ENCODE measurements at regions not wholly inside any gene's neighbourhood (a gene's known extent, or its start where the extent isn't known, plus 50 kb on each side); places are given as distances from the start of the nearest gene placed in this dataset.

- no peak overlapping the region for H4K91ac ChIP-seq (ENCODE audit: insufficient read depth, low read depth, low read length)
- TF ChIP-seq NFE2L2 (IDR thresholded peaks at IDR 0.05; ENCODE audit: low read depth, low read length) (no peak), MAFK (IDR thresholded peaks at IDR 0.05; ENCODE audit: low read depth, low read length) (no peak), FOS (IDR thresholded peaks at IDR 0.05; ENCODE audit: low read depth, low read length) (no peak), MAZ (IDR thresholded peaks at IDR 0.05; ENCODE audit: borderline replicate concordance, low read depth, low read length) (no peak), RAD21 (IDR thresholded peaks at IDR 0.05; ENCODE audit: low read length) (no peak), RFX5 (IDR thresholded peaks at IDR 0.05; ENCODE audit: low read depth, low read length) (no peak), MXI1 (IDR thresholded peaks at IDR 0.05; ENCODE audit: borderline replicate concordance, low read depth, low read length) (no peak), RCOR1 (IDR thresholded peaks at IDR 0.05; ENCODE audit: insufficient replicate concordance, low read length) (no peak), CTCF (conservative IDR thresholded peaks at IDR 0.05; ENCODE audit: low read depth, low read length) (no peak), SMC3 (IDR thresholded peaks at IDR 0.05; ENCODE audit: low read depth, low read length) (no peak), CEBPB (IDR thresholded peaks at IDR 0.05; ENCODE audit: low read depth, low read length) (no peak)
- TF ChIP-seq, protein P1, sequence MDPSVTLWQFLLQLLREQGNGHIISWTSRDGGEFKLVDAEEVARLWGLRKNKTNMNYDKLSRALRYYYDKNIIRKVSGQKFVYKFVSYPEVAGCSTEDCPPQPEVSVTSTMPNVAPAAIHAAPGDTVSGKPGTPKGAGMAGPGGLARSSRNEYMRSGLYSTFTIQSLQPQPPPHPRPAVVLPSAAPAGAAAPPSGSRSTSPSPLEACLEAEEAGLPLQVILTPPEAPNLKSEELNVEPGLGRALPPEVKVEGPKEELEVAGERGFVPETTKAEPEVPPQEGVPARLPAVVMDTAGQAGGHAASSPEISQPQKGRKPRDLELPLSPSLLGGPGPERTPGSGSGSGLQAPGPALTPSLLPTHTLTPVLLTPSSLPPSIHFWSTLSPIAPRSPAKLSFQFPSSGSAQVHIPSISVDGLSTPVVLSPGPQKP (IDR thresholded peaks at IDR 0.05; ENCODE audit: borderline replicate concordance, low read depth, low read length): no peak
- in situ Hi-C loops (cut with MboI; ENCODE audit: low sequenced_read_pairs) (no loop called here), intact Hi-C loops (cut with micrococcal nuclease) (loop anchor here (5.0 to 10.0 kb wide), 2 partner anchors 129 to 222 kb away; no protein-coding TSS in a partner anchor), dilution Hi-C loops (cut with HindIII; ENCODE audit: low sequenced_read_pairs, unreplicated experiment) (no loop called here)
- no peak overlapping the region for H2BK120ac ChIP-seq (ENCODE audit: low read depth, low read length)
- H3K36me3 ChIP-seq (ENCODE audit: control insufficient read depth, insufficient read depth, low read length): no peaks in the 10 kb centered on the region
- H3K9me3 ChIP-seq (ENCODE audit: control insufficient read depth, insufficient read depth, low read length): no peaks in the 10 kb centered on the region
- 0% methylated on average over 2 of the region's 3 CpGs; no CpG with 5 or more reads in 1 of the 2 experiments for WGBS, 2 experiments (ENCODE audit: extremely low coverage in 2 of 2, insufficient read length in 1 of 2)
- no peak overlapping the region for H2BK20ac ChIP-seq (ENCODE audit: low read depth, low read length)
- H3K4me1 ChIP-seq (ENCODE audit: control insufficient read depth, insufficient read depth, low read length): no peaks in the 10 kb centered on the region
- no peak overlapping the region for H3K14ac ChIP-seq (replicated peaks; ENCODE audit: low read depth, low read length)
- no peak overlapping the region for H3K18ac ChIP-seq (ENCODE audit: low read depth, low read length)
- no peak overlapping the region for H3K9ac ChIP-seq (ENCODE audit: low read depth, low read length)
- no peak overlapping the region for H3K56ac ChIP-seq (ENCODE audit: extremely low read depth, insufficient read depth, low read length)
- ATAC-seq (ENCODE audit: low read depth) (no peak; the same call in 1 of the 2 replicates), DNase-seq (peak; percentile 26)
- H3K27me3 ChIP-seq (ENCODE audit: control insufficient read depth, insufficient read depth, low read length): peaks cover 6% of the 10 kb centered on the region
- ChIA-PET CTCF (no interaction called here), POLR2A (ENCODE audit: unreplicated experiment) (no interaction called here)
- no peak overlapping the region for H3K4me3 ChIP-seq (ENCODE audit: insufficient read depth, low read depth, low read length)
- H4K8ac ChIP-seq (ENCODE audit: low read depth in 2 of 2, low read length in 2 of 2): no peak overlapping the region
- no peaks in the 10 kb centered on the region for H3K79me1 ChIP-seq (ENCODE audit: low read depth in 1 of 2, low read length in 2 of 2)
- H3K4me2 ChIP-seq (ENCODE audit: low read depth, low read length): no peak overlapping the region
- no peak overlapping the region for H2BK5ac ChIP-seq (ENCODE audit: low read depth, low read length, poor library complexity, severe bottlenecking)
- no TSS peak for BruUV-seq (replicated peaks)
- H2AK5ac ChIP-seq (ENCODE audit: low read depth, low read length): no peak overlapping the region
- H3K9me1 ChIP-seq (ENCODE audit: insufficient read depth, low read length): no peaks in the 10 kb centered on the region
- H3K23ac ChIP-seq (ENCODE audit: low read depth, low read length): no peak overlapping the region
- H4K20me1 ChIP-seq (ENCODE audit: insufficient read depth, low read length): no peaks in the 10 kb centered on the region
- no peak overlapping the region for H4K5ac ChIP-seq (ENCODE audit: low read depth, low read length)
- no peak overlapping the region for H2AK9ac ChIP-seq (replicated peaks; ENCODE audit: low read depth, low read length, poor library complexity)
- no peak overlapping the region for H2AFZ ChIP-seq (replicated peaks; ENCODE audit: low read length, poor library complexity)
- H3K4ac ChIP-seq (ENCODE audit: low read depth, low read length): no peak overlapping the region
- H3K27ac ChIP-seq (ENCODE audit: insufficient read depth, low read length): no peak overlapping the region
- H2BK15ac ChIP-seq (ENCODE audit: low read depth, low read length): no peak overlapping the region
Measured at GRCh38 chr5:36396640-36397039, 94.9 kb upstream of the RANBP3L start.

All from IMR-90 (cell line).